Loucy (cell line): ENCODE measurements at regions not wholly inside any gene's neighbourhood (a gene's known extent, or its start where the extent isn't known, plus 50 kb on each side); places are given as distances from the start of the nearest gene placed in this dataset.

Experiments used
- CTCF ChIP-seq: fragments of 200-600 bp; sonication (generic); conservative IDR thresholded peaks from 2 replicates; pipeline ENCODE4 v1.5.1; 2014; ENCODE audit warnings: mild to moderate bottlenecking, antibody characterized with exemption, low read length
- EZH2phosphoT487 ChIP-seq: fragments of 200-600 bp; IDR thresholded peaks from 2 replicates; pipeline ENCODE4 v1.6.1; 2018; ENCODE audit warnings: antibody characterized with exemption, mild to moderate bottlenecking, moderate library complexity, borderline replicate concordance

- no peak for TF ChIP-seq CTCF
- no peak for TF ChIP-seq EZH2phosphoT487
Observed at GRCh38 chr9:16247188-16247875, 623.1 kb downstream of the BNC2 start.
